Endothelial cell of umbilical vein (primary cell): ENCODE measurements at regions not wholly inside any gene's neighbourhood (a gene's known extent, or its start where the extent isn't known, plus 50 kb on each side); places are given as distances from the start of the nearest gene placed in this dataset.

Source experiments
- BruUV-seq: library from RNA; stranded (reverse); fragments of 400-500 nt; replicated peaks from 2 replicates; lab custom pipeline; 2021; lab: Mats Ljungman, UMichigan
- CTCF ChIA-PET: fragments of 300-600, 350-600 bp; sonication (Branson Sonifier 250); formaldehyde crosslinking; loops from one replicate; lab custom pipeline; 2021; ENCODE audit warnings: antibody characterized with exemption, inconsistent platforms; lab: Charles Lee
- POLR2A ChIA-PET: fragments of 300-600, 350-600 bp; sonication (Branson Sonifier 250); formaldehyde crosslinking; loops from one replicate; lab custom pipeline; 2021; ENCODE audit warnings: antibody characterized with exemption, inconsistent platforms; lab: Charles Lee
- DNase-seq: peaks from one replicate; pipeline ENCODE4 v3.0.0-alpha.2; 2011; ENCODE audit warnings: low read depth, low spot score
- FAIRE-seq: peaks from 2 replicates; lab custom pipeline; 2011; peaks lifted over from hg19 to GRCh38; lab: Jason Lieb, UNC
- H2AFZ ChIP-seq: 2 replicates; pipeline ENCODE4 v1.6.0; 2012; ENCODE audit warnings: low read depth, low read length, control low read depth, inconsistent platforms
- H3K27ac ChIP-seq: 2 replicates; pipeline ENCODE4 v1.5.1; 2011; ENCODE audit warnings: low read depth, mild to moderate bottlenecking, control low read depth, low read length, moderate library complexity; ENCODE audit not compliant: insufficient read depth
- H3K27me3 ChIP-seq, 2 experiments: 2 replicates each; pipeline versions ENCODE4 v1.6.0 to v1.6.1; 2011; ENCODE audit warnings: low read length in 2 of 2, mixed read lengths in 1 of 2; ENCODE audit not compliant: control insufficient read depth in 2 of 2, insufficient read depth in 2 of 2
- H3K36me3 ChIP-seq, 2 experiments: 2 replicates in 1 of 2; 3 replicates in 1 of 2; pipeline ENCODE4 v1.5.1; 2011; ENCODE audit warnings: low read length in 2 of 2, mild to moderate bottlenecking in 1 of 2, moderate library complexity in 1 of 2; ENCODE audit not compliant: control insufficient read depth in 2 of 2, insufficient read depth in 2 of 2; ENCODE audit errors: extremely low read depth in 1 of 2
- H3K4me1 ChIP-seq: 3 replicates; pipeline ENCODE4 v1.5.1; 2011; ENCODE audit warnings: mild to moderate bottlenecking, low read length; ENCODE audit not compliant: control insufficient read depth, insufficient read depth; ENCODE audit errors: extremely low read depth
- H3K4me2 ChIP-seq: 2 replicates; pipeline ENCODE4 v1.6.1; 2011; ENCODE audit warnings: low read length, control low read depth, mixed read lengths; ENCODE audit not compliant: insufficient read depth
- H3K4me3 ChIP-seq, 3 experiments: fragments of 200-600 bp in 1 of 3; sonication (generic), shearing (Covaris generic) in 1 of 3; replicated peaks in 1 of 3; 2 replicates each; pipeline ENCODE4 v1.5.1; 2011 to 2016; ENCODE audit warnings: control low read depth in 3 of 3, low read length in 3 of 3, mild to moderate bottlenecking in 2 of 3, inconsistent platforms in 1 of 3, low read depth in 1 of 3, moderate library complexity in 1 of 3; ENCODE audit not compliant: insufficient read depth in 1 of 3
- H3K79me2 ChIP-seq: 2 replicates; pipeline ENCODE4 v1.6.0; 2012; ENCODE audit warnings: low read length, inconsistent platforms; ENCODE audit not compliant: control insufficient read depth, insufficient read depth
- H3K9ac ChIP-seq: replicated peaks from 2 replicates; pipeline ENCODE3; 2011; ENCODE audit warnings: low read length, control low read depth; ENCODE audit not compliant: insufficient read depth; ENCODE audit errors: extremely low read depth
- H3K9me1 ChIP-seq: replicated peaks from 3 replicates; pipeline ENCODE4 v1.6.0; 2011; ENCODE audit warnings: mild to moderate bottlenecking, low read length; ENCODE audit not compliant: control insufficient read depth, insufficient read depth; ENCODE audit errors: extremely low read depth
- H3K9me3 ChIP-seq: replicated peaks from 2 replicates; pipeline ENCODE4 v1.5.1; 2012; ENCODE audit warnings: low read length, inconsistent platforms; ENCODE audit not compliant: control insufficient read depth, insufficient read depth
- H4K20me1 ChIP-seq: replicated peaks from 2 replicates; pipeline ENCODE3; 2011; ENCODE audit warnings: mild to moderate bottlenecking, low read length; ENCODE audit not compliant: control insufficient read depth, insufficient read depth; ENCODE audit errors: extremely low read depth
- CTCF ChIP-seq, 2 donors: IDR thresholded peaks; 1 replicate in 1 of 2; 2 replicates in 1 of 2; pipeline ENCODE4 v1.5.1; 2011; ENCODE audit warnings: low read length in 2 of 2, mild to moderate bottlenecking in 2 of 2, moderate library complexity in 2 of 2, control low read depth in 1 of 2, inconsistent platforms in 1 of 2, low read depth in 1 of 2; ENCODE audit not compliant: insufficient read depth in 1 of 2; ENCODE audit errors: extremely low read depth in 1 of 2
- EZH2 ChIP-seq: IDR thresholded peaks from 2 replicates; pipeline ENCODE4 v1.6.1; 2012; ENCODE audit warnings: borderline replicate concordance, low read depth, mild to moderate bottlenecking, moderate library complexity, low read length, inconsistent platforms; ENCODE audit not compliant: severe bottlenecking
- FOS ChIP-seq: IDR thresholded peaks from 2 replicates; pipeline ENCODE4 v1.6.1; 2011; ENCODE audit warnings: mild to moderate bottlenecking, low read length, moderate library complexity, borderline replicate concordance; ENCODE audit not compliant: insufficient read depth
- GATA2 ChIP-seq: IDR thresholded peaks from 2 replicates; pipeline ENCODE4 v1.7.0; 2011; ENCODE audit warnings: low read depth, mild to moderate bottlenecking, moderate library complexity, mixed read lengths, low read length; ENCODE audit not compliant: insufficient read length, insufficient read depth
- JUN ChIP-seq: IDR thresholded peaks from 2 replicates; pipeline ENCODE4 v1.6.1; 2011; ENCODE audit warnings: borderline replicate concordance, low read depth; ENCODE audit not compliant: insufficient read length, insufficient read depth
- MAX ChIP-seq: IDR thresholded peaks from 2 replicates; pipeline ENCODE4 v1.6.1; 2011; ENCODE audit not compliant: insufficient read depth, insufficient read length
- MYC ChIP-seq: IDR thresholded peaks from one replicate; pipeline ENCODE4 v1.6.1; 2011; ENCODE audit warnings: mild to moderate bottlenecking, low read depth, low read length
- POLR2A ChIP-seq: IDR thresholded peaks from 2 replicates; pipeline ENCODE4 v1.6.1; 2012; ENCODE audit warnings: low read depth, mild to moderate bottlenecking, control low read depth, low read length
- POLR2AphosphoS5 ChIP-seq: IDR thresholded peaks from 2 replicates; pipeline ENCODE4 v1.6.1; 2012; ENCODE audit warnings: low read depth, mild to moderate bottlenecking, control low read depth, low read length, moderate library complexity; ENCODE audit not compliant: insufficient read depth
- dilution Hi-C: fragments of 300-500 bp; cut with MboI; formaldehyde crosslinking; loops from one replicate; pipeline ENCODE4 v1.15.0; 2019; ENCODE audit warnings: low sequenced_read_pairs; ENCODE audit not compliant: extremely low pct_ligation_motif_present
- intact Hi-C: fragments of 100-400 bp; cut with micrococcal nuclease; formaldehyde crosslinking; loops from one replicate; pipeline ENCODE4 v1.10.0; 2022

GRCh38 chr14:53767566-53767965 lies 189.1 kb downstream of the BMP4 start:
- H3K9me3 ChIP-seq: no peaks in the 10 kb centered on the region
- no peak overlapping the region for H2AFZ ChIP-seq
- intact Hi-C loops: no loop called here
- DNase-seq (no peak), FAIRE-seq (no peak)
- no TSS peak for BruUV-seq
- no peaks in the 10 kb centered on the region for H4K20me1 ChIP-seq
- ChIA-PET POLR2A (no interaction called here), CTCF (interaction anchor here (0.9 to 1.3 kb wide), 2 partner anchors 9 to 16 kb away, joined by 3 read pairs; no protein-coding TSS in a partner anchor)
- no peak overlapping the region for H3K4me2 ChIP-seq
- TF ChIP-seq EZH2 (no peak), POLR2AphosphoS5 (no peak), GATA2 (no peak), MAX (no peak), JUN (no peak), FOS (no peak), MYC (no peak), CTCF (IDR thresholded peaks at IDR 0.05; ENCODE audit: extremely low read depth in 1 of 2, insufficient read depth in 1 of 2, low read depth in 1 of 2, low read length in 2 of 2) (no peak), POLR2A (no peak)
- H3K27ac ChIP-seq: no peak overlapping the region
- H3K79me2 ChIP-seq: no peaks in the 10 kb centered on the region
- no peaks in the 10 kb centered on the region for H3K36me3 ChIP-seq
- dilution Hi-C loops: no loop called here
- no peak overlapping the region for H3K9ac ChIP-seq
- H3K9me1 ChIP-seq: no peaks in the 10 kb centered on the region
- no peak overlapping the region for H3K4me3 ChIP-seq
- H3K27me3 ChIP-seq: no peaks in the 10 kb centered on the region
- H3K4me1 ChIP-seq: no peaks in the 10 kb centered on the region
